Mammary epithelial cell (primary cell): ENCODE measurements at regions not wholly inside any gene's neighbourhood (a gene's known extent, or its start where the extent isn't known, plus 50 kb on each side); places are given as distances from the start of the nearest gene placed in this dataset.

Experiments used
- EZH2 ChIP-seq: IDR thresholded peaks from 2 replicates; pipeline ENCODE4 v1.6.1; 2012; ENCODE audit warnings: low read length, inconsistent platforms, borderline replicate concordance
- TF ChIP-seq, protein P1 (sequence below), 2 donors: IDR thresholded peaks in 1 of 2; conservative IDR thresholded peaks in 1 of 2; 2 replicates each; pipeline ENCODE4 v1.5.1; 2011 to 2012; ENCODE audit warnings: inconsistent platforms in 2 of 2, low read length in 2 of 2, mild to moderate bottlenecking in 2 of 2, control low read depth in 1 of 2, low read depth in 1 of 2; ENCODE audit not compliant: insufficient read depth in 1 of 2; ENCODE audit errors: extremely low read depth in 1 of 2

GRCh38 chr22:26753125-26753862 is 95.9 kb downstream of the MIAT start:
- TF ChIP-seq, protein P1, sequence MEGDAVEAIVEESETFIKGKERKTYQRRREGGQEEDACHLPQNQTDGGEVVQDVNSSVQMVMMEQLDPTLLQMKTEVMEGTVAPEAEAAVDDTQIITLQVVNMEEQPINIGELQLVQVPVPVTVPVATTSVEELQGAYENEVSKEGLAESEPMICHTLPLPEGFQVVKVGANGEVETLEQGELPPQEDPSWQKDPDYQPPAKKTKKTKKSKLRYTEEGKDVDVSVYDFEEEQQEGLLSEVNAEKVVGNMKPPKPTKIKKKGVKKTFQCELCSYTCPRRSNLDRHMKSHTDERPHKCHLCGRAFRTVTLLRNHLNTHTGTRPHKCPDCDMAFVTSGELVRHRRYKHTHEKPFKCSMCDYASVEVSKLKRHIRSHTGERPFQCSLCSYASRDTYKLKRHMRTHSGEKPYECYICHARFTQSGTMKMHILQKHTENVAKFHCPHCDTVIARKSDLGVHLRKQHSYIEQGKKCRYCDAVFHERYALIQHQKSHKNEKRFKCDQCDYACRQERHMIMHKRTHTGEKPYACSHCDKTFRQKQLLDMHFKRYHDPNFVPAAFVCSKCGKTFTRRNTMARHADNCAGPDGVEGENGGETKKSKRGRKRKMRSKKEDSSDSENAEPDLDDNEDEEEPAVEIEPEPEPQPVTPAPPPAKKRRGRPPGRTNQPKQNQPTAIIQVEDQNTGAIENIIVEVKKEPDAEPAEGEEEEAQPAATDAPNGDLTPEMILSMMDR (conservative IDR thresholded peaks at IDR 0.05 in 1 of 2, IDR thresholded peaks at IDR 0.05 in 1 of 2; ENCODE audit: extremely low read depth in 1 of 2, insufficient read depth in 1 of 2, low read depth in 1 of 2, low read length in 2 of 2) = no peak
- no peak for TF ChIP-seq EZH2
